ENCODE measurements at regions not wholly inside any gene's neighbourhood (a gene's known extent, or its start where the extent isn't known, plus 50 kb on each side); places are given as distances from the start of the nearest gene placed in this dataset.

GRCh38 chr6:88477413-88477812 lies 311.3 kb upstream of the CNR1 start:
- Mint-ChIP-seq H3K4me1 (ENCODE audit: unreplicated experiment) (no peaks in the 10 kb centered on the region), H3K27me3 (ENCODE audit: unreplicated experiment) (peaks cover 5% of the 10 kb centered on the region), H3K36me3 (ENCODE audit: low read depth, unreplicated experiment) (peaks cover 4% of the 10 kb centered on the region), H3K9me3 (ENCODE audit: unreplicated experiment) (no peaks in the 10 kb centered on the region), H3K4me3 (ENCODE audit: unreplicated experiment) (no peak overlapping the region), H3K27ac (ENCODE audit: unreplicated experiment) (peak overlapping the region; percentile 36)
- TF ChIP-seq CTCF (IDR thresholded peaks at IDR 0.05; ENCODE audit: unreplicated experiment): no peak
- DNase-seq (ENCODE audit: low spot score): no peak

- Mint-ChIP-seq H3K9me3 (ENCODE audit: unreplicated experiment) (no peaks in the 10 kb centered on the region), H3K27me3 (ENCODE audit: unreplicated experiment) (peaks cover 5% of the 10 kb centered on the region), H3K27ac (ENCODE audit: unreplicated experiment) (no peak overlapping the region), H3K4me1 (ENCODE audit: unreplicated experiment) (no peaks in the 10 kb centered on the region), H3K36me3 (ENCODE audit: low read depth, unreplicated experiment) (peaks cover 4% of the 10 kb centered on the region), H3K4me3 (ENCODE audit: unreplicated experiment) (no peak overlapping the region)
- TF ChIP-seq CTCF (IDR thresholded peaks at IDR 0.05; ENCODE audit: unreplicated experiment): no peak
- no peak for DNase-seq (ENCODE audit: low spot score)
Observed at GRCh38 chr6:88476388-88476787, 310.2 kb upstream of the CNR1 start.

GRCh38 chr6:88474720-88475119 lies 308.6 kb upstream of the CNR1 start:
- no peaks in the 10 kb centered on the region for H3K4me1 Mint-ChIP-seq (ENCODE audit: unreplicated experiment)
- H3K9me3 Mint-ChIP-seq (ENCODE audit: unreplicated experiment): no peaks in the 10 kb centered on the region
- TF ChIP-seq CTCF (IDR thresholded peaks at IDR 0.05; ENCODE audit: unreplicated experiment): no peak
- H3K36me3 Mint-ChIP-seq (ENCODE audit: low read depth, unreplicated experiment): peaks cover 4% of the 10 kb centered on the region
- H3K27me3 Mint-ChIP-seq (ENCODE audit: unreplicated experiment): peaks cover 5% of the 10 kb centered on the region
- H3K4me3 Mint-ChIP-seq (ENCODE audit: unreplicated experiment): no peak overlapping the region
- DNase-seq (ENCODE audit: low spot score): no peak
- H3K27ac Mint-ChIP-seq (ENCODE audit: unreplicated experiment): no peak overlapping the region

- no peak for DNase-seq (ENCODE audit: low spot score)
- peaks cover 4% of the 10 kb centered on the region for H3K27me3 Mint-ChIP-seq (ENCODE audit: unreplicated experiment)
- peaks cover 3% of the 10 kb centered on the region for H3K36me3 Mint-ChIP-seq (ENCODE audit: low read depth, unreplicated experiment)
- H3K9me3 Mint-ChIP-seq (ENCODE audit: unreplicated experiment): no peaks in the 10 kb centered on the region
- no peak overlapping the region for H3K4me3 Mint-ChIP-seq (ENCODE audit: unreplicated experiment)
- H3K4me1 Mint-ChIP-seq (ENCODE audit: unreplicated experiment): no peaks in the 10 kb centered on the region
- no peak for TF ChIP-seq CTCF (IDR thresholded peaks at IDR 0.05; ENCODE audit: unreplicated experiment)
- H3K27ac Mint-ChIP-seq (ENCODE audit: unreplicated experiment): no peak overlapping the region
Observed at GRCh38 chr6:88473589-88473988, 307.4 kb upstream of the CNR1 start.

GRCh38 chr6:88472851-88473525 lies 306.8 kb upstream of the CNR1 start:
- H3K27ac Mint-ChIP-seq (ENCODE audit: unreplicated experiment): no peak overlapping the region
- no peaks in the 10 kb centered on the region for H3K9me3 Mint-ChIP-seq (ENCODE audit: unreplicated experiment)
- DNase-seq (ENCODE audit: low spot score): no peak
- H3K36me3 Mint-ChIP-seq (ENCODE audit: low read depth, unreplicated experiment): peaks cover 3% of the 10 kb centered on the region
- H3K27me3 Mint-ChIP-seq (ENCODE audit: unreplicated experiment): peaks cover 4% of the 10 kb centered on the region
- TF ChIP-seq CTCF (IDR thresholded peaks at IDR 0.05; ENCODE audit: unreplicated experiment): no peak
- H3K4me3 Mint-ChIP-seq (ENCODE audit: unreplicated experiment): no peak overlapping the region
- H3K4me1 Mint-ChIP-seq (ENCODE audit: unreplicated experiment): no peaks in the 10 kb centered on the region

Measured in endothelial cell (in vitro differentiated cells).